ENCODE measurements at regions not wholly inside any gene's neighbourhood (a gene's known extent, or its start where the extent isn't known, plus 50 kb on each side); places are given as distances from the start of the nearest gene placed in this dataset.

DNA sequence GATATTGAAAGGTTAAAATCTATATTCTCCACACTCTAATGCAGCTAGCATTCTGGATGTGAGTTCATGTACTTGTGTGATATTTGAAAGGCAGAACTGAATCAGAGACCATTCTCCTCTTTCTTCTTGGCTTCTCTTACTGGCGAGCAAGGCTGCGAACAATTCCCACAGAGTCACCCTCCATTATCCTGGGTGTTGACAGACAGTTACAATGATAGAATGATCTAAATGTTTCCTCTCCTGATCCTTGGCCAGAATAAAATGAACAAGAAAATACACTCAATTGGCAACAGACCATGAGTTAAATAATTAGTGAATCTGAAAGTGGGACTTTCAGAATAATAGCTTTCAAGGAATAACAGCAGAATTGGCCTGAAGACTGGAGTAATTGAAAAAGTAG lies 342.8 kb downstream of the RAPGEF2 start:
- DNase-seq = no peak

DNA sequence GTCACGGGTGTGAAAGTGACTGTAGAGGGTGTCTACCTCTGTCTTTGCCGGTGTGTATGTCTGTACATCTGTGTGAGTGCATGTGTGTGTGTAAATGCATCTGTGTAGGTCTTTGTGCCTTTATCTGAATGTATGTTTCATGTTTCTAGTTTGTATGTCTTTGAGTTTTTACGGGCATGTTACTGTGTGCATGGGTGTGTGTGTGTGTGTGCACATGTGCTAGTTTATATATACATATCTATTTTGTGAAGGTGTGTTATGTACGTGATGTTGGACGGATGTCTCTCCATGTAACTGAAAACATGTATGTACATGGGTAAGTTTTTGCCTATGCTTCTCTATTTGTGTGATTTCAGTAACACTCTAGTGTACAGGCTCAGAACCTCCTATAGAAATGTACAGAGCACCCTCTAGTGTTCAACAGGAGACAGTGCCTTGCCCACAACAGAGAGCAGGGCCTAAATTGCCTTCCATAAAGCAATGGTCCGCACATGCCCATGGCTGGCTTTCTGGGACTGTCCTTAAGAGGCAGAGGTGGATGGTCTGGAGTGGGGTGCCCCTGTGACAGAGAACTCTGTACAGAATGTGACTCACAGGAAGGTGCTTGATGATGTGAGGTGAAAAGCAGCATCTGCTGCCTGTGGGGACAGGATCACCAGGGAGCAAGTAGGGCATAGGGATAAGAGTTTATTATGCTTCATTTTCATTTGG lies 343.5 kb downstream of the RAPGEF2 start:
- DNase-seq = peak; percentile 49

DNA sequence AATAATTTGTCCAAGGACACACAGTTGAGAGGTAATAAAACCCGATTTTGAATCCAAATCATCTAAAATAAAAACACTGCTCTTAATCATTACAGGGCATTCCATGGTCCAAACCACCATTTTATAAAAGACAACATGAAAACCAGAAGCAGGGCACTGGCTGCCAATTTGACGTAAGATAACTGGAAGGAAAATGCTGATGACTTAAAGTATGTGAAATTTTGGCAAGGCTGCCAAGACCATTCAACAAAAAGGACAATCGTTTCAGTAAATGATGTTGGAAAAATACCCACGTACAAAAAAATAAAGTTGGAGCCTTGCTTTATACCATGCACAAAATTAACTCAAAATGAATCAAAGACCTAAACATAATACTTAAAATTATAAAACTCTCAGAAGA lies 344.4 kb downstream of the RAPGEF2 start:
- DNase-seq = no peak

DNA sequence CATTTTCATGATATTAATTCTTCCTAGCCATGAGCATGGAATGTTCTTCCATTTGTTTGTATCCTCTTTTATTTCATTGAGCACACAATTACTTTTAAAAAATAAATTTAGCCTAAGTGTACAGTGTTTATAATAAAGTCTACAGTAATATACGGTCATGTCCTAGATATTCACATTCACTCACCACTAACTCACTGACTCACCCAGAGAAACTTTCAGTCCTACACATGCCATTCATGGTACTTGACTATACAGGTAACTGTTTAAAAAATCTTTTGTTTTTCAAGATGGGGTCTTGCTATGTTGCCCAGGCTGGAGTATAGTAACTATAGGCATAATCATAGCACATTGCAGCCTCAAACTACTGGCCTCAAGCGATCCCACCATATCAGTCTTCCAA lies 348.1 kb downstream of the RAPGEF2 start:
- no peak for DNase-seq

DNA sequence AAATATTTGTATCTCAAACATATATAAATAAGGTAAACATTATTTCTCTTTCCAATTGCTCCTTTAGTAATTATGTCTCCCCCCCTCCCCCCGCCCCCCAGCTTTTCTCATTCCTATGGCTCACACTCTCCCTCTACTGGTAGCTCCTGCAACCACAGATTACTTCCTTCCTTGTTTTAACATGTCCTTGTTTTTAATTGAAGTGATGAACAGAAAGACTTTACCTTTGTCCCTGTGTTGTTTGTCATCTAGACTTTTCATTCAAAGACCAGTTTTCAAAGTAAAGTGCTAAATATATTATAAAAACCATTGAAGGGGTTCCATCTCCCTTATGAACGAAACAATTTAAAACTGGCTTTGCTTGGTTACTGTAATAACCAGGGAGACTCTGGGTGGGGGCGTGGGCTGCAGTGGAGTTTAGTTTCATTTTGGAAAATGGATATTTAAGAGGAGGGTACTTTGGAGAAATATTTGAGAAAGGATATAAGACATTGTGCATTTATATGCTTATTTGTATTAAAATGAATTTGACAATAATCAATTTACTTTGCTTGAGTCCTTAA lies 352.9 kb downstream of the RAPGEF2 start:
- peak; percentile 23 for DNase-seq

DNA sequence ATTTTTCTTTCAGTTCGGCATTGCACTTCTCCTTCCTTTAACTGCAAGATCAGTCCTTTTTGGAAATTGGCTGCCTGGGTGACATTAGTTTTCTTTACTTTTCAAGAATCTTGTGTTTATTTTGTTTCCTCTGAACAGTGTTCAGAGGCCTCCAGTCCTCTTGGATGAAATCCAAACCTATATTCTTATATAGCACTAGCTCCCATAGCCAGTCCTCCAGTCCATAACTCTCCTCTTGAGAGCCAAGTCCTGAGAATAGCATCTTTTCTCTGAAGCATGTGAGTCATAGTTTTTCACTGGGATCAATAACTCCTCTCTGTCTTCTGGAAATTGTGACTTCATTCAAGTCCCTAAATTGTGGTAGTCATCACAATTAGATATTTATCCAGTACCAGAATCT lies 357.5 kb downstream of the RAPGEF2 start:
- DNase-seq = no peak

DNA sequence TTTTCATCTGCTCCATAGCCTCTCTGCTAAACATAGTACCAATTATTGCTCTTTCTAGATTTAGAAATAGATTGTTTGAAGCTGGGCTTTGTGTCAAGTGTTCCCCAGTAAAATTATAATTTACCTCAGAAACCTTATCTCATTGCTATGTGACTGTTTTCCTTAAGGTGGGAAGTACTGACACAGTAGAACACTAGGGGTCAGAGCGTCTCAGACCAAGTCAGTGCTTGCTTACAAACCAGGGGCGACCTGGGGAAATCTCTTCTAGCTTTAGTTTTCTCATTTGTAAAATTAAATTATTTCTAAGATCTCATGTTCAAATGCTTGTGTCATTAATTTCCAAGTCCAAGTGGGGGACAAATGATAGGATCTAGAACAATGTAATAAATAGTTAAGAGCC lies 360.4 kb downstream of the RAPGEF2 start:
- DNase-seq = no peak

DNA sequence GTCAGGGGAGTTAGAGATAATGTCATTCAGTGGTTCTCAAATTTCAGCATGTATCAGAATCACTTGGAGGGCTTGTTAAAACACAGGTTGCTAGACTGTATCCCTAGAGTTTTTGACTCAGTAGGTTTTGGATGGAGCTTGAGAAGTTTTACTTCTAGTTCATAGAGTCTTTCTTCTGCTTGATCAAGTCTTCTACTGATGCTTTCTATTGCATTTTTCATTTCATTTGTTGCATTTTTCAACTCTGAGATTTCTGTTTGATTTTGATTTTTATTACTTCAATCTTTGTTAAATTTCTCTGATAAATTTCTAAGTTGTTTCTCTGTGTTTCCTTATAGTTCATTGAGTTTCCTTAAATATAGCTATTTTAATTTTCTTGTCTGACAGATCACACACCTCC lies 361.4 kb downstream of the RAPGEF2 start:
- no peak for DNase-seq

DNA sequence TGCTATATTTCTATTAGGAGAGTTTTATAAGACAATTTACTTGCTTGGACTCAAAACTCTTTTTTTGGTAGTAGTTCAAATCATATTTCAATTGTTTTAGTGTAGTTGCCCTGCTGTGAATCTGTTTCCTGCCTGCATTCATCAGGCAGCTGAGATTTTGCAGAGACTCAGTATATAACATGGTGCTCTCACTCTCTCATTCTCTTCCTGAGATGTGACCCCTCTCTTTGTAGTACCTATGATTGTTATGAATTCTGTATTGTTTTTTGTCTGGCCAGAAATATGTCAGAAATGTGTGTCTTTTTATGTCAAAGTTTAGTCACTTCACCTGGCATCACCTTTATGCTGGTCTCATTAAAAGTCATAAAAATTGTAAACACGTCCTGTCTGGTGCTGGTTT lies 374.0 kb downstream of the RAPGEF2 start:
- no peak for DNase-seq

DNA sequence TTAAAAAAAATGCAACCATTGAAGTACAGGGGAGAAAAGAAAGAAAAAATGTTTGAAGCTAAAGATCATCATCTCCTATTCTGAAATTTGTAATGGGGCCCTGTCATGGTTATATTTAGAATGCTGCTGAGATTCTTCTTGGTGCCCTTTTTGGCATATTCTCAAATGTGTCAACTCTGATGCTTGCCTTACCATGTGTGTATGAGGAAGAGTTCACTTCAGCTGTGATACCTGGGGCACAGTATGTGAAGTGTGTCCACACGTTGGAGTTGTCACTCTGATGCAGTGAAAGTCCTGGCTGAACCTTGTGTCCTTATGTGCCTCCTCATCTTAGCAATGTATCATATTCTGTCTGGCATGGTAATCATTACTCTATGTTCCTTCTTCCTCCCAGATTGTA lies 377.9 kb downstream of the RAPGEF2 start:
- DNase-seq = no peak

DNA sequence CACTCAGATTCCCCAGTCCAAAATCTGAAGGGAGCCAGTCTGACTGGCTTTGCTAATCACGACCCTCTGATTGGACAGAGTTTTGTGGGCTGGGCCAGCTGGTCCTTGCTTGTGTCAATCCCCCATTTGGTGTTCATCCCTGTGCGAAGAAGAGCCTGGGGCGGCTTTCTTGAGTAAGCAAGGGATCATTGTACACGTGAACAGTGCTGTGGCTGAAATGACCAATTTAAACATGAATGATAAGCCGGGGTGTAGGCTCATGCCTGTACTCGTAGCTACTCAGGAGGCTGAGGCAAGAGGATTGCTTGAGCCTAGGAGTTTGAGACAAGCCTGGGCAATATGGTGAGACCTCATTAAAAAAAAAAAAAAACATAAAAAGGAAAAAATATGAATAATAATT lies 379.1 kb downstream of the RAPGEF2 start:
- DNase-seq = no peak

DNA sequence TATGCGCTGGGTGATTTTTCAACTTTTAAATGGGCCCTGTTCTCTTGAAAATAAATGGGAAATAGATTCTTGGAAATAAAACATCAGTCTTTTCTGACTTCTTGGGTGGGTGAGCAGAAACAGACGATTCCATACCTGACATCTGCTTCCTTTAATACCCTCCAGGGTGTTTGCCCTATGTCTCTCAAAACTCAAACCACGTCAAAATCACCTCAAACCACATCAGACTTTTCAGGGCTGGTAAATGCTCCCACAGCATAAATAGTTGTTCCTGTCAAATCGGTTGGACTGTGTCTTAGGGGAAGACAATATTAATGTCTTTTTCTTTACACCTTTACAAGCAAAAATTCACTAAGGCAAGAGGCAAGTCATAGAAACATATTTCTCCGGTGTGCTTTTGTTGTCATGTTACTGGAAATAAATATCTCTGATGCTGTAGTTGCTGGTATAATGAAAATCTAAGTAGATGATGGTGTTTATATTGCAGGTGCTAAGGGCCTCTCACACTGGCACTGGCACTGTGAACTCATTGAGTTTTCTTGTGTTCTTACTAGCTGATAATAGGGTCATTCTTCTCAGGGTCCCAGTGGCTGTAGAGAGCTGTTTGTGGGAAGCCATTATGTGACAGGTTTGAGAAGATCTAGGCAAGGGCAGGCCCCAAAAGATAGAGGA lies 380.4 kb downstream of the RAPGEF2 start:
- DNase-seq = no peak

DNA sequence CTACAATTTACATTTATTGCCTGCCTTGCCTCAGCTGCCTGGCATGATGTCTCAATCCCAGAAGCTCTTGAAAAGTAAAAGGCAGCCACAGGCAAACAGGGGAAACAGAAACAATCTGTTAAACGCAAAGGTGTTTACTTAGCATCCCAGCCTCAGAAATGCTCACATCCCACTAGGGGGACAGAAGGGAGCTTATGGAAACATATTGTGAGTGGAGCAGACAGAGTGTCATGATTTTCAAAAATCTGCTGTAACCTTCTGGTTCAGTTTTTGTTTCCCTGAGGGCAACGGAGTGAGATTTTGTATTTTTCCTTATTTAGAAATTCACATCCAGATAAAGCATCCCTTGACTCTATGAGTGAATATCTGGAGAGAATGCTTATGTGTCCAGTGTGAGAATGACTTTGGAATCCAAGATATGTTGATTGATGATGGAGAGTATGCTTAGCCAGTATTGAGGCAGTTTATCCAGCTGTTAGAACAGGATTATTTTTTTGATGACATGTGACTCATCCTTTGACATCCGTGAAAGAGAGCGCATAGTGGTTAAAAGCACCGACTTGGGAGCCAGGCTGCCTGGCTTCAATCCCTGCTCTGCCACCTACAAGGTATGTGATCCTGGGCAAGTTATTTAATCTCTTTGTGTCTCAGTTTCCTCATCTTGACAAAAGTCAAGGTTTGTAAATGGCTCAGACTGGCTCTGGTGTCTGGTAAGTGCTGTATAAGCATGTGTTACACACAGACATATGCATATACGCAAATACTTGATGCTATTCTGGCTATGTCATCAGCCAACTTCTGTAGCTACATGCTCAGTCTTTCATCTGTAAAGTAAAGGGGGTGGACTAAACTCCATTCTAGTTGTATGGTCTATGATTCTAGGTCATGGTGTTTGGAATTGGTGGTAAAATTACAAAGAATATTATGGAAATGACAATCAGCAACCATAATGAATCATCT lies 381.2 kb downstream of the RAPGEF2 start:
- no peak for DNase-seq

DNA sequence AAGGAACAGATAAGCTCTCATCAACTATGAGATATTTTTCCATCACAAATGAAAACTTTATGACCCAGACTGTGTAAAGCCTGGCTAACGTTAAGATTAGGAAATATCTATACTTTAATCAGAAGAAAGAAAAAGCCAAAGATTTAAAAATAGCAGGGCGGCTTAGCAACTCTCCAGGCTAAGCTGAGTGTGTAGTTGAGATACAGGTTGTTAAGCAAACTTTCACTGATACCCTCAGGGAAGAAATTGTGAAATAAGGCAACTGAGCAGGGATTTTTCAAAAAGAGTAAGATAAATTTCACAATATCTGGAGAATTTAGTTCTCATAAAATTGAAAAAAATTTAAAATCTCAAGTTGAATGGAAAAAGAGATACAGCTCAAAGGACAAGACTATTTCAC lies 382.0 kb downstream of the RAPGEF2 start:
- DNase-seq = no peak

DNA sequence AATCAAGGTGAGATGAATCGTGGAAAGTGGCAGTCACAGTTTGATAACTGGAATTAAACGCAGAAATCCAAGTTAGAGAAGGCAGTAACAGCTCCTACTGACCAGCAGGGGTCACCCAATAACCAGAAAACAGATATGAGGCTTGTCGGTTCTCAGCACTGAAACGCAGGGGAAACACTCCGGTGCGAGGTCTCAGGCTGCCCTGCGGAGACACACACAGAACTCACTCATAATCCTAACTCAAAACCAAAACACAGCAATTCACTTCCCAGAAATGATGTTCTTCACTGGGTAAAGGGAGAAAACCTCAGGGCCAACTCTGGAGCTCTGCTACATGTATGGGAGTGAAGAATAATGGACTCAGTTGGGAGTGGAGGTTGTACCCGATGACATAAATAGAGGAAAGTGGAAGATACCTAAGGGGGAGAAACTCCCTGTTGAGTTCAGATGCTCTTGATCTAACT lies 384.4 kb downstream of the RAPGEF2 start:
- peak; percentile 47 for DNase-seq

DNA sequence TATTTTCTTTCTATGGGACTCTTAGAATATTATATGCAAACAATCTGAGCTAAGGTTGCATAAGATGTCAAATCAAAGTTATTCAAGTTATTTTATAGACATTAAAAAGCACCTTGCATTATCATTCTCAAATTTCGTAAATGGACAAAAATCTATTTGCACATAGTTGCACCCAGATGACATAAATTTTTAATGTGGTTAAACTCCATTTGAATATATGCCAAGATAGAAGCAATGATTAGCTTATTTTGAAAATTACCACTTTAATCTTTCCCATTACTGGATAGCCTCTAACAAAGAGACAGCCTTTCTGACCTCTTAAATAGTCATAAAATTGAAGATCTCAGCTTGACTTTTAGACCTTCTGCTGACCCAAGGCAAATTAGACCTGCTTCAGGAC lies 386.8 kb downstream of the RAPGEF2 start:
- DNase-seq = no peak

DNA sequence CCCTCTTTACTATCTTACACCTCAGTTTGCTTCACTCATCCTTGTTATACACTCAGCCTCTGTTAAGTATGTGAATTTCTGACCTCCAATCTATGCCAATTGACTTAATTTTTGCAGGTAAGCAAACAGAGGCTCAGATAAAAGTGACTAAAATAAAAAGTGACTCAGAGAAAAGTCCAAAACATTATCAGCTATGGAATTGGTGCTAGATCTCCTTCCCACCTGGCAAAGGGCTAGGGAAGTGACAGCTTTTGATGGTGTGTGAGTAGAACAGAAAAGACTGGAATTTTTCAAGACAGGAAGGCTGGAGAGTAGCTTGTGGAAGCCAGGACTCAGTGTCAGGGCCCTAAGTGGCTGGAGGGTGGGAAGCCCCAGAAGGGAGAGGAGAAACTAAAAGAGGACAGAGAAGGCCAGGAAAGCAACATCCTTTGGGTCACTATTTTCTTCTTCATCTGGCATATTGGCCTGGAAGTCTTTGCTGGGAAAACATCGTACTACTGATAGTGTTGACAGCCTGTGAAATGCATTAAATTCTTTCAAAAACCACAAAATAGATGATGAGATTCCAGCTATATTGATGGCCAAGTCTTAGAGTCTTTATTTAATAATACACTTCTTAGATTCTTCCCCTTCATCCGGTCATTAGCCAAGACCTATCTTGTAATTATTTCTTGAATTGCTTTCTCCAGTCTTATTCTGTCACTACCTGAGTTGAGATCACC lies 392.8 kb downstream of the RAPGEF2 start:
- DNase-seq = no peak

DNA sequence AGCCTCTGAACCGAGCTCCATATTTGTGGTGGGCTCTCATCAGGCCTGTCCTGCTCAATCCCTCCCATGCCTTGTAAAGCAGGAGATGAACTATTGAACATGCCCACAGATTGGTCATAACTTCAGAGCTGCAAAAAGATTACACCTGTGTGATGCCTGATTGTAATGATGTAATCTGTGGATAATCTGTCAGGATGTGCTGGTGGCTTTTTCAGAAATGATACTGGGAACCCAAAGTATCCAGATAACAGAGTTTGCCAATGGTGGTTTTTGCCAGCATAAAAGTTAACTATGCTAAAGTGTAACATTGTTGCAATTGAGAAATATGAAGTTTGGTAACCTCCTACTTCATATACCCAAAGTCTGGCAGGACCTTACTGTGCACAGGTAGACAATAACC lies 393.4 kb downstream of the RAPGEF2 start:
- DNase-seq = no peak

DNA sequence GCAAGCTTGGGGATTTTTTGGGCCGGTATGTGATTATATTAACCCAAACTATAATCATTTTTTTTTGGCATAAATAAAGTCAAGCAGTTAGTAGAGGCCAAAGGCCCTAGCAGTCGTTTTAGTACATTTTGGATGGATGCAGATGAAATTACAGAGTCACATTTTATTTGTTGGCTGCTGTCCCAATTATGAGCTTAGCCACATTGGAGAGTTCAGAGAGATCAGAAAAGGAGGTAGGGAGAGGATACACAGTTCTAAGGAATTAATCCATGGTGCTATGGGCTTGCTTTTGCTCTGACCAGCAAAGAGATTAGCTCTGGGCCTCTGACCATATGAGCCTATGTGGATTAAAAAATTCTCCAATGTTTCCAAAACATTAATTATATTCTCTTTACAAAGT lies 395.1 kb downstream of the RAPGEF2 start:
- no peak for DNase-seq

DNA sequence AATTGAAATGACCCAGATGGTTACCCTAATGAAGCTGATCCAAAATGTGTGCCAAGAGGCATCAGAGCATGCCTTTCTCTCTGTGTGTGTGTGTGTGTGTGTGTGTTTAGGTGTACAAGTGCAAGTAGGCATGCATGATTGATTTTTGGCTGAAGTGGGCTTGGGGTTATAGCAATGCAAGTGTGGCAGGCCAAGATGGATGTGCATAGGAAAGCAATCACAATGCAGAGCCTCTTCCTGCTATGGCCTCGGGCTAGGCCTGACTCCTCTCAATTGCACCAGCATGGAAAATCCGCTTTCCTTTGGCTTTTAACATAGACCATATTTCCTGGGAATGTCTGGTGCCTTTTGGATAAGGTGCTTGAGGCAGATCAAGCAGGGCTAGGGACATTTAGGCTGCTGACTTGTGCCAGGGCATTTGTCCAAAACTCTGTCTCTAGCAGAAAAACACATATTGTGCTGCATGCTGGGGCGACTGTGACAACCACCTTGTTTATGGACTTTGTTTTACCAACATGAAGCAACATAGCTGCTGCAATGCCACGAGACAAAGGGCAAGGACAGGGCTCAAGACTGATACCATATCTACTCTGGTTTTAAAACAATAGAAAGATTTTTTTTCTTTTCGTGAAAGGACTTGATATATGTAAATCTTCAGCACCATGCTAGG lies 395.7 kb downstream of the RAPGEF2 start:
- DNase-seq = no peak

DNA sequence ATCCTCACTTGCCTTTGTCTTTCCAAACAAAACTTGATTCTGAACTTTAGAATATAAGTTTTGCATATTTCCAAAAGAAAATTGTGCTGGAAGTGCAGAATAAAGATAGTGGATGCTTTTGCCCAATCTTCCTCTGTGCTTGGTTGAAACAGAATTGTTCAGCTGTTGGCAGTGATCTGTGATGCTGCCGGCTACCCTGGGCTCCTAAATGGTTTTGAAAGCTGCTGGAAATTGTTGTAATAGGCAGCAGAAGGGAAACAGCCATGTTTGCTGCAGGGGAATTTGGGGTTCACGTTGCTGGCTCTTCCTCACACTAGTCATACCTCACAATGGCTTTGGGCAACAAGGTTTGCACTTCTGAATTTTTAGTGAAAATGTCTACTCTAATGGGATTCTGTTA lies 398.0 kb downstream of the RAPGEF2 start:
- no peak for DNase-seq
